GM21717 (cell line): ENCODE measurements at regions not wholly inside any gene's neighbourhood (a gene's known extent, or its start where the extent isn't known, plus 50 kb on each side); places are given as distances from the start of the nearest gene placed in this dataset.

Experiments
- ATAC-seq: cut with Tn5 transposase; IDR thresholded peaks from one replicate; pipeline ENCODE4 v1.9.1; 2021; ENCODE audit warnings: mild to moderate bottlenecking, moderate library complexity; ENCODE audit not compliant: unreplicated experiment

GRCh38 chr3:31047673-31048072, 153.2 kb upstream of the GADL1 start:
- ATAC-seq: no peak

GRCh38 chr3:31048143-31048542, 153.7 kb upstream of the GADL1 start:
- ATAC-seq: no peak

DNA sequence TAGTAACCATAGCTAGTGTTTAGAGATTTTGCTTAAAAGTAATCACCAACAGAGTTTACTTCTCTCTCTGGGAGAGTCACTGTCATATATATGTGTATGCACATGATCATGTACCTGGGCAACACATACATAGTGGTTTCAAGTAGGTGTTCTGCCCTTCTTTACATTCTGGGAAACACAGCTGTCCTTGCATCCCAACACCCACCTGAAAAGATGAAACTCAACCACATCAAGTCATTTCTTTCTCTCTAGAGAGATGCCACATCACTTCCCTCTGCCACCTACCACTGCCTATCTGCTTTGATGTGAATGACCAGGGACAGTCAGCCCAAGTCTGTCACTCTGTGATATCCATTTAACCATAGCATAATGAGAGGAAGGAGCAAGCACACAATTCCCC, 155.8 kb upstream of the GADL1 start:
- ATAC-seq: no peak

GRCh38 chr3:31051226-31051625, 156.8 kb upstream of the GADL1 start:
- ATAC-seq: no peak

DNA sequence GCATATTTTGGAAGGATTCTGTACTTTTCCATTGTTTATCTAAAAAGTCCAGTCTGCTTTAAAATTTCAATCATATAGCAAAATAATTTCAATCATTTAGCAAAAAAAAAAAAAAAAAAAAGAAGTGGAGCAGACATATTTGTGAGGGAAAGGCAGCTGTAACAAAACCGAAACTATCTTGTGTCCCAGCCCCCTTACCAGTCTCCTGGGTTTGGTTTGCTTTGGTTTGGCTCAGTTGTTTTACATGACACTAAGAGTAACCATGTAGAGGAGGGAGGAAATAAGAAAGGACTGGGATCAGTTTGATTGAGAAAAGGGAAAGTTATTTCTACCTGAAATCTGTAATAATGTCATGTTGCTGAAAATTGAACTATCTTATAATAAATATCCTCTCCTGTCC, 158.8 kb upstream of the GADL1 start:
- no peak for ATAC-seq

GRCh38 chr3:31054032-31054431, 159.6 kb upstream of the GADL1 start:
- ATAC-seq: no peak

GRCh38 chr3:31055757-31056156, 161.3 kb upstream of the GADL1 start:
- ATAC-seq: no peak

- no peak for ATAC-seq
These were observed 163.4 kb upstream of the GADL1 start for GRCh38 chr3:31057891-31058290.

- ATAC-seq: no peak
These were observed 169.6 kb upstream of the GADL1 start for GRCh38 chr3:31064021-31064420.

DNA sequence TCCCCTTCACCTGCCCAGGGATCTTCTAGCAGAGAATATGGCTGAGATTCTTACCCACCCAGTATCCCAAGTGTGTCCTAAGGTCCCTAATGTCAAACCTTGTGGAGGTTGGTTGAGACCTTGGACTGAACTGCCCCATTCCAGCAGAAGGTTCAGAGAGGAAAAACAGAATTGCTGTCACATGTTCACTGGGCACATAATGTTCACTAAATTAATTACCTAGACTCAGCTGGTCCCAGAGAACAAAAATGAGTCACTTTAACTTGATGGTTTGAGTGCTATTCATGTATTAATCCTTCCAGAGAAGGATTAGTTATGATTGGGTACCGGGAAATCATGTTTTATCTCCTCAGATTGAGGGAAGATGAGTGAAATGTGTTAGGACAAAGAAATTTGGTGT, 171.3 kb upstream of the GADL1 start:
- no peak for ATAC-seq

DNA sequence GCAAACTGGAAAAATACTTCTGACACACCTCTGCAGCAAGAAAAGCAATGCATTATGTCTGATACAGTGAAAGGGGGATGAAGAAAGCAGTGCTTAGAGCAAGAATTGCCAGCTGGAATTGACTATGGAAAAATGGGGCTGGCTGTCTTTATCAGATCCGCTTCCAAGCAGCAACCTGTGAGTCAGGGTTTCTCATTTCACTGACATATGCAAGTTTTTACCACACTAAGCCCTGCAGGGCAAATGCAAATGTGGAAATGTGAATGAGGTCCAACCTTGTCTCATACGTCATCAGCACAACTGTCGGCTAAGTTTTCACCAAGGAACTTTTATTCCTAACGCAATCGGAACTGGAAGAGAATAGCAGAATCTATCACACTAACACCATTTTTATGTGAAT, 172.5 kb upstream of the GADL1 start:
- ATAC-seq: no peak

- ATAC-seq: no peak
These were observed 181.0 kb upstream of the GADL1 start for GRCh38 chr3:31075471-31075870.

DNA sequence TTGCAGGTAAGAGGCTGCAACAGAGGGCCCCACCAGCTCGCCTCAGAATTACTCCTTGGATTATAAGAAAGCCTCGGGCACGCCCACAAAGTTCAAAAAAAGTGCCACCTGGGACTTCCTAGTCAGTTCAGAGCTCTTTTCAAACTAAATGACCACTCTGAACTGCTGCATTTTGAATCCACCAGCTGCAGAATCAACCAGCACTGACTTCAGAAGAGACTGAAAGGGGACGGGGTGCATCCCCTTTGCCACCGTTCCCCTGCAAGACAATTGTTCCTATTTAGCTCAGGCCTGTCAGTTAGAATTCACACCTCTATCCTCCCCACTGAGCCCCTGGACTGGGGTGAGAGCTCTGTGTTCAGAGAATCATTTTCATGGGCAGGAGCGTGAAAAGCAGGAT, 181.4 kb upstream of the GADL1 start:
- no peak for ATAC-seq

DNA sequence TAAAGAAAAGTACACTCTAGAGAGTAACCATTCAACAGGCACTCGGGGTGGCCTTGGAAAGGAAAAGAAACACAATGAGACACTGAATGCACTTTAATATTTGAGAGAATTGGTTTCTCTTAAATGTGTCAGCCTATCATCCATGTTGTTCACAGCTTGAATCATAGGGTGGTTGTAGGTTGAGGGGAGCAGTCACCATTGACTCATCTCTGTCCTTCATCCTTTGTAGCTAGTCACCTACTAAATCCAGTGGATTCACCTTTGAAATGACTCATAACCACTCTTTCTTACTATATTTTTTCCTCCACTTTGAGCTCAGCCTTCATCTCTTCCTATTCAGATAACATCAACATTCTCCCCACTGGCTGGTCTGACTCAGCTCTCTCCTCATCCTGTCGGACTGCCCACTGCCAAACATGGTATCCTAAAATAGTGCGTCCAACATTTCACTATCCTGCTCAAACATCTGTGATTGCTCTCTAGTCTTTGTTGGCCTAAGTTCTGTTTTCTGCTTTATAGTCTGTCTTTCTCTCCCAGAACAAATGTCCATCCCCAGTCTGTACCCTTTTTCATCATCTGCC, 182.7 kb upstream of the GADL1 start:
- peak; percentile 69 for ATAC-seq

GRCh38 chr3:31077826-31078225, 183.4 kb upstream of the GADL1 start:
- no peak for ATAC-seq

DNA sequence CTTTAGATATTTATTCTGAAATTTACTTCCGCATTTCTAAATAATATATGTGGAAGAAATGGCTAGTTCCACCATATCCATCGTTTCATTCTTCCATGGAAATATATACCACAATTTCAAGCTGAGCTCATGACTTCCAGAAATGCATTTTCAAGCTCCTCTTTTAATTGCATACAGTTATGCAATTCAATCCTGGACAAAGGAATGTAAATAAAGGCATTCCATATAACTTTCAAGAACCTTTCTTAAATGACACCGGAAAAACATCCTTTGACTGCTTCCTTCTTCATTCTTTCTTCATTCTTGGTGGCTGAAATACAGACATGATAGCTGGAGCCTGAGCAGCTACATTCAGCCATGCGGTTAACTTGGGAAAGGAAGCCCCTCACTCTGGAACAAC, 185.2 kb upstream of the GADL1 start:
- ATAC-seq: no peak

GRCh38 chr3:31081018-31081662, 186.7 kb upstream of the GADL1 start:
- ATAC-seq: no peak

- no peak for ATAC-seq
These were observed 191.7 kb upstream of the GADL1 start for GRCh38 chr3:31086148-31086547.

GRCh38 chr3:31086698-31087097, 192.2 kb upstream of the GADL1 start:
- no peak for ATAC-seq

DNA sequence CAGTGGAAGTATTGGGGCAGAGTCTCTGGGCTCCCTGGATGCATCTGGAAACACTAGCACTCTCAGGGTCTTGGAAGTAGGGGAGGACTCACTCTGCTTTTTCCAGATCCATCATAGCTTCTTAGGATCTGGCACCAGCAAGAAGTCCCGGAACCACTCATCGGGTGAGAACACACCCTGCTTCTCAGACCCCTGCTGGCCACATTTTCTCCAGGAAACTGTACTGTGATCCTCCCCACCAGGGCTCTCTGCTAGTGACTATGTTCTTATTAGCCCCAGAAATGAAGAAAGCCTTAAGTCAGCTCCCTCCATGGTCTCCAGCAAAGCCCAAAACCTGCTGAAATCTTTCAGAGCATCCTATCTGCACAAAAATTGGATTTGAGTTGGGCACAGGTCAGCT, 197.3 kb upstream of the GADL1 start:
- ATAC-seq: no peak

DNA sequence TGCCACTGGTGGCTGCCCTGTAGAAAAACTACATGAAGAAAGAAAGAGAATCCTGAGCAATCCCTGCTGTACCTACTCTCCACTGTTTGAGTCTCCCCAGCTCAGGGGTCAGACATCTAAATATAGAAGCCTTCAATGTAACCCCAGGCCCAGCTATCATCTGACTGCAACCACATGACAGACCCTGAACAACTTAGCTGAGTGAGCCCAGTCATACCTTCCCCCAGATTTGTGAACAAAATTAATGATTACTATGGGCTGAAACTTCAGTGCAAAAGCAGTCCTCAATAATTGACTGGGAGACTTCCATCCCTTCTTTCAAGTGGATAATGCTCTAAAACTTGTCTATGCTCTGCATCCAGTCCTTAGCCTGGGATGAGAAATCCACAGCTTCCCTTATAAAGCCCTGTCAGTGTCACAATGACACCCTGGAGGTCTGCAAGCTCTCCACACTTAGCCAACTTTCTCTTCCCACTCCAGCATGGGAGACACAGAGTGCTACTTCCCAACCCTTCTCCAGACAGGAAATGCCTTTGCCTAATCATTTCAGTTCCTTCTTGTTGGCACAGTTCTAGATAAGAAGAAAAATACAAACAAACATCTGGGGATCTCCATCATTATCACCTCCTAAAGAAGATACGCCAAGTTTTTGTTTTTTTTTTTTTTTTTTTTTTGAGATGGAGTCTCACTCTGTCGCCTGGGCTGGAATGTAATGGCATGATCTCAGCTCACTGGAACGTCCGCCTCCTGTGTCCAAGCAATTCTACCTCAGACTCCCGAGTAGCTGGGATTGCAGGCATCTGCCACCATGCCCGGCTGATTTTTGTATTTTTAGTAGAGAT, 198.5 kb upstream of the GADL1 start:
- no peak for ATAC-seq

DNA sequence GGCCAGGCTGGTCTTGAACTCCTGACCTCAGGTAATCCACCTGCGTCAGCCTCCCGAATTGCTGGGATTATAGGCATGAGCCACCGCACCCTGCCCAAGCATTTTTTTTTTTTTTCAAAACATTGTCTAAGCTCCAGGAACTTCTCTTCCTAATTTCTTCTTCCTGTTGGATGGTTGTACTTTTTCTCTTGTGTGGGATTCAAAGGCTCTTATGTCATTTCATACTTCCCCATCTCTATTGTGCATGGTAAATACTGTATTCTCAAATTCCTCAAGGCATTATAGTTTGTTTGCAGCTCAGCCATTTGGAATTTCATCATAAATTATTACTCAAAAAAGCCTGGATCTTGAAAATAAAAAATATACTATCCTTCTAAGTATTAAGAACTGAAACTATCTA, 199.1 kb upstream of the GADL1 start:
- no peak for ATAC-seq
